LNCAP (cell line): ENCODE measurements at regions not wholly inside any gene's neighbourhood (a gene's known extent, or its start where the extent isn't known, plus 50 kb on each side); places are given as distances from the start of the nearest gene placed in this dataset.

ENCODE experiments used
- TF ChIP-seq, protein P1 (sequence below): fragments of 450-650 bp; IDR thresholded peaks from 2 replicates; pipeline ENCODE4 v1.5.1; 2017; ENCODE audit warnings: mild to moderate bottlenecking

DNA sequence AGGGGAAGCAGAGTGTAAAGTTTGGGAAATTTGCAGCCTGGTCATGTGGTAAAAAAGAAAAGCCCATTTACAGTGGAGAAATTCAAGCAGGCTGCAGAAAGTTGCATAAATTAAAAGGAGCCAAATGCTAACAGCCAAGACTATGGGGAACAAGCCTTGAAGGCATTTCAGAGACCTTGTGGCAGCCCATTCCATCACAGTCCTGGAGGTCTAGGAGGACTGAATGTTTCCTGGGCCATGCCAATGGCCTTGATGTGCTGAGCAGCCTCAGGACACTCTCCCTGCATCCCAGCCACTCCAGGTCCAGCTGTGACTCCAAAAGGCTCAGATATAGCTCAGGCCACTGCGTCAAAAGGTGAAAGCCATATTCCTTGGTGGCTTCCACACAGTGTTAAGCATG, 1202.4 kb upstream of the ATXN8OS start:
- TF ChIP-seq, protein P1, sequence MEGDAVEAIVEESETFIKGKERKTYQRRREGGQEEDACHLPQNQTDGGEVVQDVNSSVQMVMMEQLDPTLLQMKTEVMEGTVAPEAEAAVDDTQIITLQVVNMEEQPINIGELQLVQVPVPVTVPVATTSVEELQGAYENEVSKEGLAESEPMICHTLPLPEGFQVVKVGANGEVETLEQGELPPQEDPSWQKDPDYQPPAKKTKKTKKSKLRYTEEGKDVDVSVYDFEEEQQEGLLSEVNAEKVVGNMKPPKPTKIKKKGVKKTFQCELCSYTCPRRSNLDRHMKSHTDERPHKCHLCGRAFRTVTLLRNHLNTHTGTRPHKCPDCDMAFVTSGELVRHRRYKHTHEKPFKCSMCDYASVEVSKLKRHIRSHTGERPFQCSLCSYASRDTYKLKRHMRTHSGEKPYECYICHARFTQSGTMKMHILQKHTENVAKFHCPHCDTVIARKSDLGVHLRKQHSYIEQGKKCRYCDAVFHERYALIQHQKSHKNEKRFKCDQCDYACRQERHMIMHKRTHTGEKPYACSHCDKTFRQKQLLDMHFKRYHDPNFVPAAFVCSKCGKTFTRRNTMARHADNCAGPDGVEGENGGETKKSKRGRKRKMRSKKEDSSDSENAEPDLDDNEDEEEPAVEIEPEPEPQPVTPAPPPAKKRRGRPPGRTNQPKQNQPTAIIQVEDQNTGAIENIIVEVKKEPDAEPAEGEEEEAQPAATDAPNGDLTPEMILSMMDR, result no peak

DNA sequence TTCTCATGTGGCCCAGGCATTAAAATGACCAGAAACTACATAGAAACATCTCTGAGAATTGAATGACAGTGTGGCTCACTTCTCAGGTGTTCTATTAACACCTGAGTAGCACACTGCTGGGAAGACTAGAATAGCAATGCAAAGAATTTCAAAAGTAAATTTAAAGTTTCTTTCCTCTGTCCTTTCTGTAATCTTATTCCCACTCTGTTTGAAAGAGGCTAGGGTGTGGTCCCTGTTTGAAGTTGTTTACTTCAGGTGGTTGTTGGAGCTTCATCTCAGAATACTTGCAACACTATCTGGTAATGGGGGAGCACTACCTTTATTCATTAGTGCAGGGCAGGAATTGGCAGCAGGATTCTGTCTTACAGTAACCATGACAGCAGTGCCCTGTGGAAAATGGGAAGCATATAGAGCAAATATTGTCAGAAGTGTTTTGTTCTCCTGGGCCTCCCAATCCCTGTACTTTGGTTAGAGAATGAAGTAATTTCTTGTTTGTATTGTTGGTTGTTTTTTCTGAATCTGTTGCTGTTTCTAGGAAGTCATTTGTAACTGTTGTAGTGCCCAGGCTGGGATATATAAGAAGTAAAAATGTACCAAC, 1210.2 kb upstream of the ATXN8OS start:
- TF ChIP-seq, protein P1, result no peak

DNA sequence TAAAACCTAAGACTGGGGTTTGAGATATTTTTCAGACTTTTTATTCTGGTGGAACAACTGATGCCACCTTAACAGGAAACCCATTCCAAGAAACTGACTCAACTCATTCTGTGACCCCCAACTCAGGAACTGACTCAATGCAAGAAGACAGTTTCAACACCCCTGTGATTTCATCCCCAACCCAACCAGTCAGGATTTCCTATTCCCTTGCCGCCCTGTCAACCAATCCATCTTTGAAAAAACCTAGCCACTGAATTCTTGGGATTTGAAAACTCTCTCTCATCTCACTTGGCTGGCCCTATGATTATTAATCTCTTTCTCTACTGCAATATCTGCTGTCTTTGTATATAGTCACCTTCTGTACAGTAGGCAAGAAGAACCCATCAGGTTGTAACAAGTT, 1211.9 kb upstream of the ATXN8OS start:
- TF ChIP-seq, protein P1, result no peak

DNA sequence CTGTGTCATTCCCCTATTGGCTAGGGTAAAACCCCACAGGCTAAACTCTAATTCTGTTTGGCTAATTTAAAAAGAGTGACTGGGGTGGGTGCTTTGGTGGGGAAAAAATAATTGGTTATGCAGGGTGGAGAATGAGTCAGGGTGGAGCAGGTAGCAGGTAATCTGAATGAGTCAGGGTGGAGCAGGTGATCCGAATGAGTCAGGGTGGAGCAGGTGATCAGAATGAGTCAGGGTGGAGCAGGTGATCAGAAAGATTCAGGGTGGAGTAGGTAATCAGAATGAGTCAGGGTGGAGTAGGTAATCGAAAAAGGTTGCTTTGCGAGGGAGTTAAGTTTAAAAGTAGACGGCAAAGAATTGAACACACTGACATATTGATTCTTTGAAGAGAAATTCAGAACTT, 1218.8 kb upstream of the ATXN8OS start:
- TF ChIP-seq, protein P1, result no peak

DNA sequence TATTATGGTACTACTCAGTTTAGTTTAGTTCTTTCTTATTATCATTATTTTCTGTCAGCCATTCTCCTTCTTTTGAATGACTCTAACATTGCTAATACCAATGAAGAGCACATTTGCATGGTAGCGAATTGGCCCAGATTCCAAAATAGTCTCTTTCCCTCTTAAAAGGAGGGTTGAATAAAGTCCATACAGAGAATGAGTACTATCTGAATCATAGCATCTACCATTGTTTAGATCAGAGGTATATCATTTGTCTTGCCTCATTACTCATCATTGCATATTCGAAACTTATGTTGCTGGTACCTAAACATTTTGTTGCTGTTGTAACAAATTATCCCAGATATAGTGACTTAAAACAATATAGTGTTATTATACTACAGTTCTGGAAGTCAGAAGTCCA, 1235.3 kb upstream of the ATXN8OS start:
- TF ChIP-seq, protein P1, result no peak

DNA sequence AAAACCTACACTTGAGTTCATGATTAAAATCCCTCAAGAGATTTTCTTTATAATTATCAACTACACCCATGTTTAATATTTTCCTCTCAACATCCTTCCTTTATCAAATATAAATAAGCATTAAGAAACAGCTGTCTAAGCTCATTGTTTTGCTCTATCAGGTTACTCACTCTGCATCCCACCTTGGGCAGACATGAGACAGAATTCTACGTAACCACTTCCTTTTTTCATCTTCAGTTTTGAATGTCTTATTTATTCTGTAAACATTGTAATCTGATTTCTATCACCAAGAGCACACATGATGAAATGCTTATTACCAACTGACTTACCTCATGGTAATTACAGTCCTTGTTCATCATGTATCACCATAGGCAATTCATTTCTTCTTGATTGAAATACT, 1256.6 kb upstream of the ATXN8OS start:
- TF ChIP-seq, protein P1, result no peak

DNA sequence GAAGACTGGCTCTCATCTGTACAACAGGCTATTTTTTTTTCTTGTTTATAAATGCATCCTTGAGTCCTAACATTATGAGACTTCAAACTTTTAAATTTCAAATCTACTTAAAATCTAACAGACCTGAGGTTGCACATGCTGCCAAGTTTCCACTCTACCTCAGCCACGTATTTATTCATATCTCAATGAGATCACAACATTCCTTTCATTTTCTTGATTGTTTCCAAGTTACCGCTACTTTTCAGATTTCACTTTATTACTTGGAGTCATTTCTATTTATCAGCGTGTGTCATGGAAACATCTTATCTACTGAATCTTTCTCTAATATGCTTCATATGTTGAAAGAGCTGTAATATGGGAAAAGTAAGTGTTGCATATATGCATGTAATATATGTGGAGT, 1257.5 kb upstream of the ATXN8OS start:
- TF ChIP-seq, protein P1, result no peak

DNA sequence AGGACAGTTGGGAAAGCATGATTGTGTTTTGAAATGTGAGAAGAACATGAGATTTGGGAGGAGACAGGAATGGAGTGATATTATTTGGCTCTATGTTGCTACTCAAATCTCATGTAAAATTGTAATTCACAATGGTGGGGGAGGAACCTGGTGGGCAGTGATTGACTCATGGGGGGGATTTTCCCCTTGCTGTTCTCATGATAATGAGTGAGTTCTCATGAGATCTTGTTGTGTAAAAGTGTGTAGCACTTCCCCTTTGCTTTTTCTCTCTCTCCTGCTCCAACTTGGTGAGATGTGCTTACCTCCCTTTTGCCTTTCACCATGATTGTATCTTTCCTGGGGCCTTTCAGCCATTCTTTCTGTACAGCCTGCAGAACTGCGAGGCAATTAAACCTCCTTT, 1261.0 kb upstream of the ATXN8OS start:
- TF ChIP-seq, protein P1, result no peak
